HG02973 (cell line): ENCODE measurements at regions not wholly inside any gene's neighbourhood (a gene's known extent, or its start where the extent isn't known, plus 50 kb on each side); places are given as distances from the start of the nearest gene placed in this dataset.
"Not testable (repeated sequence)": the region's sequence is repeated elsewhere in the genome, so short reads cannot be mapped to it uniquely, and the experiment has no call there.

Source experiments
- ATAC-seq: cut with Tn5 transposase; IDR thresholded peaks from one replicate; pipeline ENCODE4 v1.9.1; 2021; ENCODE audit warnings: moderate library complexity; ENCODE audit not compliant: unreplicated experiment

GRCh38 chr18:73045037-73045436 is 177.2 kb upstream of the NETO1 start:
- no peak for ATAC-seq

GRCh38 chr18:73043611-73044010 is 175.8 kb upstream of the NETO1 start:
- ATAC-seq, result no peak

GRCh38 chr18:73043211-73043610 is 175.4 kb upstream of the NETO1 start:
- ATAC-seq, result no peak

GRCh38 chr18:73040247-73040646 is 172.5 kb upstream of the NETO1 start:
- no peak for ATAC-seq

- peak; percentile 56 for ATAC-seq
Measured at GRCh38 chr18:73038336-73038735, 170.5 kb upstream of the NETO1 start.

GRCh38 chr18:73023975-73024374 is 156.2 kb upstream of the NETO1 start:
- no peak for ATAC-seq

GRCh38 chr18:73009691-73010090 is 141.9 kb upstream of the NETO1 start:
- ATAC-seq, result no peak

GRCh38 chr18:73007915-73008308 is 140.1 kb upstream of the NETO1 start:
- no peak for ATAC-seq

- ATAC-seq, result no peak
Measured at GRCh38 chr18:73007195-73007914, 139.6 kb upstream of the NETO1 start.

- ATAC-seq, result no peak
Measured at GRCh38 chr18:73006331-73006730, 138.5 kb upstream of the NETO1 start.

GRCh38 chr18:73004260-73004659 is 136.5 kb upstream of the NETO1 start:
- ATAC-seq, result no peak

- no peak for ATAC-seq
Measured at GRCh38 chr18:72999971-73000607, 132.3 kb upstream of the NETO1 start.

- ATAC-seq, result no peak
Measured at GRCh38 chr18:72995558-72995957, 127.8 kb upstream of the NETO1 start.

GRCh38 chr18:72993250-72993649 is 125.5 kb upstream of the NETO1 start:
- ATAC-seq, result no peak

- ATAC-seq, result no peak
Measured at GRCh38 chr18:72991379-72991778, 123.6 kb upstream of the NETO1 start.

GRCh38 chr18:72987570-72987969 is 119.8 kb upstream of the NETO1 start:
- ATAC-seq, result not testable (repeated sequence)

- ATAC-seq, result no peak
Measured at GRCh38 chr18:72986103-72986502, 118.3 kb upstream of the NETO1 start.

- ATAC-seq, result peak; percentile 74
Measured at GRCh38 chr18:72985686-72986085, 117.9 kb upstream of the NETO1 start.

GRCh38 chr18:72984290-72984689 is 116.5 kb upstream of the NETO1 start:
- no peak for ATAC-seq

GRCh38 chr18:72973841-72974240 is 106.1 kb upstream of the NETO1 start:
- no peak for ATAC-seq

- no peak for ATAC-seq
Measured at GRCh38 chr18:72965616-72966015, 97.8 kb upstream of the NETO1 start.

- ATAC-seq, result not testable (repeated sequence)
Measured at GRCh38 chr18:72958195-72958594, 90.4 kb upstream of the NETO1 start.

- no peak for ATAC-seq
Measured at GRCh38 chr18:72948439-72948838, 80.7 kb upstream of the NETO1 start.
